IMR-90 (cell line): ENCODE measurements at regions not wholly inside any gene's neighbourhood (a gene's known extent, or its start where the extent isn't known, plus 50 kb on each side); places are given as distances from the start of the nearest gene placed in this dataset.

Source experiments
- ATAC-seq: fragments of 200-7000 bp; cut with Tn5 transposase; 2 replicates; pipeline ENCODE4 v1.9.1; 2020; ENCODE audit warnings: low read depth, mild to moderate bottlenecking, moderate library complexity
- BruUV-seq: library from RNA; stranded (reverse); fragments of 400-500 nt; replicated peaks from 2 replicates; lab custom pipeline; 2021; lab: Mats Ljungman, UMichigan
- CTCF ChIA-PET: fragments of 300-600 bp; formaldehyde crosslinking; extraction: SDS; loops from one replicate; lab custom pipeline; 2021; ENCODE audit warnings: antibody characterized with exemption; lab: Yijun Ruan, JAX
- POLR2A ChIA-PET: fragments of 300-600 bp; sonication (Branson Sonifier 250); formaldehyde crosslinking; loops from one replicate; lab custom pipeline; 2022; ENCODE audit warnings: antibody characterized with exemption; ENCODE audit not compliant: unreplicated experiment; lab: Charles Lee
- DNase-seq: peaks from one replicate; pipeline ENCODE4 v3.0.0; 2013
- H2AFZ ChIP-seq: replicated peaks from 2 replicates; pipeline ENCODE3; 2013; ENCODE audit warnings: low read length, mild to moderate bottlenecking; ENCODE audit not compliant: poor library complexity
- H2AK5ac ChIP-seq: 2 replicates; pipeline ENCODE4 v1.6.1; 2013; ENCODE audit warnings: low read depth, low read length, inconsistent platforms
- H2AK9ac ChIP-seq: replicated peaks from 2 replicates; pipeline ENCODE3; 2013; ENCODE audit warnings: mild to moderate bottlenecking, low read depth, low read length, moderate library complexity; ENCODE audit not compliant: poor library complexity
- H2BK120ac ChIP-seq: 2 replicates; pipeline ENCODE4 v1.6.1; 2013; ENCODE audit warnings: low read depth, low read length, inconsistent platforms
- H2BK15ac ChIP-seq: 3 replicates; pipeline ENCODE4 v1.6.1; 2013; ENCODE audit warnings: low read depth, low read length, inconsistent platforms
- H2BK20ac ChIP-seq: 2 replicates; pipeline ENCODE4 v1.6.1; 2013; ENCODE audit warnings: low read depth, mild to moderate bottlenecking, inconsistent platforms, low read length, moderate library complexity
- H2BK5ac ChIP-seq: 2 replicates; pipeline ENCODE4 v1.6.1; 2013; ENCODE audit warnings: mild to moderate bottlenecking, low read depth, low read length, inconsistent platforms; ENCODE audit not compliant: poor library complexity, severe bottlenecking
- H3K14ac ChIP-seq: replicated peaks from 2 replicates; pipeline ENCODE4 v1.6.1; 2013; ENCODE audit warnings: low read depth, low read length, inconsistent platforms
- H3K18ac ChIP-seq: 2 replicates; pipeline ENCODE4 v1.6.1; 2013; ENCODE audit warnings: low read depth, low read length, control low read depth
- H3K23ac ChIP-seq: 2 replicates; pipeline ENCODE4 v1.6.1; 2013; ENCODE audit warnings: low read depth, low read length, inconsistent platforms
- H3K27ac ChIP-seq: 2 replicates; pipeline ENCODE4 v1.5.1; 2013; ENCODE audit warnings: mild to moderate bottlenecking, control low read depth, low read length; ENCODE audit not compliant: insufficient read depth
- H3K27me3 ChIP-seq: 2 replicates; pipeline ENCODE4 v1.6.1; 2013; ENCODE audit warnings: low read length; ENCODE audit not compliant: control insufficient read depth, insufficient read depth
- H3K36me3 ChIP-seq: 2 replicates; pipeline ENCODE4 v1.6.1; 2013; ENCODE audit warnings: low read length, mixed read lengths; ENCODE audit not compliant: control insufficient read depth, insufficient read depth
- H3K4ac ChIP-seq: 2 replicates; pipeline ENCODE4 v1.6.1; 2013; ENCODE audit warnings: low read depth, low read length, inconsistent platforms
- H3K4me1 ChIP-seq: 2 replicates; pipeline ENCODE4 v1.6.1; 2013; ENCODE audit warnings: low read length, mixed read lengths; ENCODE audit not compliant: control insufficient read depth, insufficient read depth
- H3K4me2 ChIP-seq: 2 replicates; pipeline ENCODE4 v1.6.1; 2013; ENCODE audit warnings: low read depth, mild to moderate bottlenecking, control low read depth, low read length, moderate library complexity
- H3K4me3 ChIP-seq: 2 replicates; pipeline ENCODE4 v1.5.1; 2013; ENCODE audit warnings: low read depth, mild to moderate bottlenecking, control low read depth, low read length, moderate library complexity; ENCODE audit not compliant: insufficient read depth
- H3K56ac ChIP-seq: 2 replicates; pipeline ENCODE4 v1.6.1; 2013; ENCODE audit warnings: low read length, inconsistent platforms; ENCODE audit not compliant: insufficient read depth; ENCODE audit errors: extremely low read depth
- H3K79me1 ChIP-seq, 2 experiments: 2 replicates each; pipeline ENCODE4 v1.6.1; 2013; ENCODE audit warnings: low read length in 2 of 2, inconsistent platforms in 1 of 2, low read depth in 1 of 2
- H3K9ac ChIP-seq: 2 replicates; pipeline ENCODE4 v1.6.1; 2013; ENCODE audit warnings: low read depth, low read length, control low read depth
- H3K9me1 ChIP-seq: 2 replicates; pipeline ENCODE4 v1.6.1; 2013; ENCODE audit warnings: low read length, inconsistent platforms; ENCODE audit not compliant: insufficient read depth
- H3K9me3 ChIP-seq: 2 replicates; pipeline ENCODE4 v1.6.1; 2013; ENCODE audit warnings: low read length; ENCODE audit not compliant: control insufficient read depth, insufficient read depth
- H4K20me1 ChIP-seq: 2 replicates; pipeline ENCODE4 v1.6.1; 2013; ENCODE audit warnings: low read length, inconsistent platforms; ENCODE audit not compliant: insufficient read depth
- H4K5ac ChIP-seq: 2 replicates; pipeline ENCODE4 v1.6.1; 2013; ENCODE audit warnings: mild to moderate bottlenecking, low read depth, low read length, control low read depth
- H4K8ac ChIP-seq, 2 experiments: 2 replicates each; pipeline ENCODE4 v1.6.1; 2013; ENCODE audit warnings: low read depth in 2 of 2, low read length in 2 of 2, control low read depth in 1 of 2, inconsistent platforms in 1 of 2
- H4K91ac ChIP-seq: 2 replicates; pipeline ENCODE4 v1.6.1; 2013; ENCODE audit warnings: low read depth, low read length, inconsistent platforms; ENCODE audit not compliant: insufficient read depth
- BHLHE40 ChIP-seq: fragments of 150-350 bp; IDR thresholded peaks from 2 replicates; pipeline ENCODE4 v1.6.1; 2016; ENCODE audit warnings: mild to moderate bottlenecking, low read depth, low read length
- CEBPB ChIP-seq: IDR thresholded peaks from 2 replicates; pipeline ENCODE4 v1.6.1; 2012; ENCODE audit warnings: low read depth, low read length, improper control_type of control experiment
- CHD1 ChIP-seq: IDR thresholded peaks from 2 replicates; pipeline ENCODE4 v1.6.1; 2012; ENCODE audit warnings: low read depth, low read length, improper control_type of control experiment
- CTCF ChIP-seq: conservative IDR thresholded peaks from 2 replicates; pipeline ENCODE4 v1.5.1; 2012; ENCODE audit warnings: mild to moderate bottlenecking, low read depth, low read length, improper control_type of control experiment
- FOS ChIP-seq: fragments of 150-350 bp; IDR thresholded peaks from 2 replicates; pipeline ENCODE4 v1.6.1; 2016; ENCODE audit warnings: low read depth, low read length
- MAFK ChIP-seq: IDR thresholded peaks from 2 replicates; pipeline ENCODE4 v1.6.1; 2012; ENCODE audit warnings: low read depth, low read length, improper control_type of control experiment
- MAZ ChIP-seq: IDR thresholded peaks from 2 replicates; pipeline ENCODE4 v1.6.1; 2012; ENCODE audit warnings: low read depth, mild to moderate bottlenecking, low read length, improper control_type of control experiment, moderate library complexity, borderline replicate concordance
- MXI1 ChIP-seq: IDR thresholded peaks from 2 replicates; pipeline ENCODE4 v1.6.1; 2012; ENCODE audit warnings: low read depth, mild to moderate bottlenecking, low read length, moderate library complexity, borderline replicate concordance
- NFE2L2 ChIP-seq: fragments of 150-350 bp; IDR thresholded peaks from 2 replicates; pipeline ENCODE4 v1.6.1; 2016; ENCODE audit warnings: low read depth, mild to moderate bottlenecking, low read length
- POLR2A ChIP-seq: IDR thresholded peaks from 2 replicates; pipeline ENCODE4 v1.6.1; 2012; ENCODE audit warnings: mild to moderate bottlenecking, low read depth, low read length
- RAD21 ChIP-seq: IDR thresholded peaks from 2 replicates; pipeline ENCODE4 v1.6.1; 2012; ENCODE audit warnings: low read length, improper control_type of control experiment
- RCOR1 ChIP-seq: IDR thresholded peaks from 2 replicates; pipeline ENCODE4 v1.6.1; 2012; ENCODE audit warnings: mild to moderate bottlenecking, low read length, improper control_type of control experiment; ENCODE audit not compliant: insufficient replicate concordance
- RFX5 ChIP-seq: IDR thresholded peaks from 2 replicates; pipeline ENCODE4 v1.8.0; 2012; ENCODE audit warnings: low read depth, mild to moderate bottlenecking, low read length, moderate library complexity
- SMC3 ChIP-seq: fragments of 150-350 bp; IDR thresholded peaks from 2 replicates; pipeline ENCODE4 v1.6.1; 2016; ENCODE audit warnings: low read depth, mild to moderate bottlenecking, antibody characterized with exemption, low read length, moderate library complexity
- USF2 ChIP-seq: fragments of 150-350 bp; IDR thresholded peaks from 2 replicates; pipeline ENCODE4 v1.6.1; 2017; ENCODE audit warnings: mild to moderate bottlenecking, antibody characterized with exemption, low read length, low read depth
- WGBS, 2 experiments: methylation state at CpG; one replicate each; pipeline versions ENCODE4 v1.1.5 to v1.1.7; 2013; ENCODE audit warnings: missing lambda C conversion rate in 2 of 2; ENCODE audit not compliant: insufficient read length in 1 of 2; ENCODE audit errors: extremely low coverage in 2 of 2; 5-methylcytosine and 5-hydroxymethylcytosine counted together
- dilution Hi-C: fragments of 300-500 bp; cut with HindIII; formaldehyde crosslinking; loops from one replicate; pipeline ENCODE4 v1.14.3; 2018; ENCODE audit warnings: low sequenced_read_pairs; ENCODE audit not compliant: unreplicated experiment
- in situ Hi-C: fragments of 300-500 bp; cut with MboI; formaldehyde crosslinking; loops from 3 replicates; pipeline ENCODE4 v1.14.3; 2019; ENCODE audit warnings: low sequenced_read_pairs, inconsistent platforms, mixed read lengths
- intact Hi-C: fragments of 100-400 bp; cut with micrococcal nuclease; formaldehyde crosslinking; loops from 2 replicates; pipeline ENCODE4 v1.10.0; 2022
- TF ChIP-seq, protein P1 (sequence below): fragments of 150-350 bp; IDR thresholded peaks from 2 replicates; pipeline ENCODE4 v1.6.1; 2016; ENCODE audit warnings: low read depth, mild to moderate bottlenecking, low read length, moderate library complexity, borderline replicate concordance

GRCh38 chr1:199098468-199098867 is 459.6 kb downstream of the PTPRC start:
- H3K9ac ChIP-seq, result no peak overlapping the region
- H4K20me1 ChIP-seq, result no peaks in the 10 kb centered on the region
- no peak overlapping the region for H4K5ac ChIP-seq
- DNase-seq (no peak), ATAC-seq (no peak)
- ChIA-PET POLR2A (interaction anchor here (0.7 kb wide), 1 partner anchor 33 kb away, joined by 6 read pairs; no protein-coding TSS in a partner anchor), CTCF (no interaction called here)
- 100% methylated on average over 3 of the region's 5 CpGs; no CpG with 5 or more reads in 1 of the 2 experiments for WGBS, 2 experiments
- no peak overlapping the region for H2BK15ac ChIP-seq
- no TSS peak for BruUV-seq
- H3K56ac ChIP-seq, result no peak overlapping the region
- dilution Hi-C loops, result no loop called here
- H3K27ac ChIP-seq, result no peak overlapping the region
- H2BK20ac ChIP-seq, result no peak overlapping the region
- H2BK5ac ChIP-seq, result no peak overlapping the region
- no peak overlapping the region for H2AFZ ChIP-seq
- no peaks in the 10 kb centered on the region for H3K9me1 ChIP-seq
- no peaks in the 10 kb centered on the region for H3K27me3 ChIP-seq
- H3K4ac ChIP-seq, result no peak overlapping the region
- H3K23ac ChIP-seq, result no peak overlapping the region
- H3K4me1 ChIP-seq, result no peaks in the 10 kb centered on the region
- H3K79me1 ChIP-seq, result no peaks in the 10 kb centered on the region
- H3K14ac ChIP-seq, result no peak overlapping the region
- TF ChIP-seq USF2 (no peak), CEBPB (no peak), RAD21 (no peak), SMC3 (no peak), POLR2A (no peak), RCOR1 (no peak), MAZ (no peak), FOS (no peak), NFE2L2 (no peak), CHD1 (no peak), MXI1 (no peak), MAFK (no peak), CTCF (no peak), RFX5 (no peak), BHLHE40 (no peak)
- TF ChIP-seq, protein P1, sequence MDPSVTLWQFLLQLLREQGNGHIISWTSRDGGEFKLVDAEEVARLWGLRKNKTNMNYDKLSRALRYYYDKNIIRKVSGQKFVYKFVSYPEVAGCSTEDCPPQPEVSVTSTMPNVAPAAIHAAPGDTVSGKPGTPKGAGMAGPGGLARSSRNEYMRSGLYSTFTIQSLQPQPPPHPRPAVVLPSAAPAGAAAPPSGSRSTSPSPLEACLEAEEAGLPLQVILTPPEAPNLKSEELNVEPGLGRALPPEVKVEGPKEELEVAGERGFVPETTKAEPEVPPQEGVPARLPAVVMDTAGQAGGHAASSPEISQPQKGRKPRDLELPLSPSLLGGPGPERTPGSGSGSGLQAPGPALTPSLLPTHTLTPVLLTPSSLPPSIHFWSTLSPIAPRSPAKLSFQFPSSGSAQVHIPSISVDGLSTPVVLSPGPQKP, result no peak
- H3K4me2 ChIP-seq, result no peak overlapping the region
- no peak overlapping the region for H2AK9ac ChIP-seq
- no peak overlapping the region for H2AK5ac ChIP-seq
- intact Hi-C loops, result no loop called here
- no peak overlapping the region for H3K18ac ChIP-seq
- H4K8ac ChIP-seq, result no peak overlapping the region
- no peaks in the 10 kb centered on the region for H3K36me3 ChIP-seq
- no peak overlapping the region for H4K91ac ChIP-seq
- no peaks in the 10 kb centered on the region for H3K9me3 ChIP-seq
- in situ Hi-C loops, result no loop called here
- H3K4me3 ChIP-seq, result no peak overlapping the region
- no peak overlapping the region for H2BK120ac ChIP-seq
